ENCODE measurements at regions not wholly inside any gene's neighbourhood (a gene's known extent, or its start where the extent isn't known, plus 50 kb on each side); places are given as distances from the start of the nearest gene placed in this dataset.
"Not testable (repeated sequence)": the region's sequence is repeated elsewhere in the genome, so short reads cannot be mapped to it uniquely, and the experiment has no call there.

GRCh38 chr14:48253020-48253419 is 577.6 kb upstream of the MDGA2 start:
- Histone ChIP-seq H3K4me1 (no peaks in the 10 kb centered on the region), H4K20me1 (no peaks in the 10 kb centered on the region), H3K27me3 (no peaks in the 10 kb centered on the region), H3K9ac (no peak overlapping the region), H3K4me3 (no peak overlapping the region), H3K27ac (no peak overlapping the region), H3K9me3 (no peaks in the 10 kb centered on the region), H3K36me3 (no peaks in the 10 kb centered on the region), H3K4me2 (no peak overlapping the region)
- TF ChIP-seq Cebpa-rat (IDR thresholded peaks at IDR 0.05) = no peak

GRCh38 chr14:48251290-48251689 is 575.9 kb upstream of the MDGA2 start:
- Histone ChIP-seq H3K36me3 (no peaks in the 10 kb centered on the region), H3K27ac (no peak overlapping the region), H4K20me1 (no peaks in the 10 kb centered on the region), H3K4me2 (no peak overlapping the region), H3K4me1 (no peaks in the 10 kb centered on the region), H3K4me3 (no peak overlapping the region), H3K9ac (no peak overlapping the region), H3K9me3 (no peaks in the 10 kb centered on the region), H3K27me3 (no peaks in the 10 kb centered on the region)
- TF ChIP-seq Cebpa-rat (IDR thresholded peaks at IDR 0.05) = no peak

GRCh38 chr14:48250575-48250974 is 575.2 kb upstream of the MDGA2 start:
- no peaks in the 10 kb centered on the region for H3K4me1 ChIP-seq
- no peaks in the 10 kb centered on the region for H4K20me1 ChIP-seq
- no peak overlapping the region for H3K4me2 ChIP-seq
- no peak overlapping the region for H3K27ac ChIP-seq
- TF ChIP-seq Cebpa-rat (IDR thresholded peaks at IDR 0.05) = no peak
- H3K9ac ChIP-seq = no peak overlapping the region
- no peaks in the 10 kb centered on the region for H3K27me3 ChIP-seq
- no peaks in the 10 kb centered on the region for H3K9me3 ChIP-seq
- no peaks in the 10 kb centered on the region for H3K36me3 ChIP-seq
- H3K4me3 ChIP-seq = no peak overlapping the region

- H4K20me1 ChIP-seq = no peaks in the 10 kb centered on the region
- H3K4me1 ChIP-seq = no peaks in the 10 kb centered on the region
- no peaks in the 10 kb centered on the region for H3K36me3 ChIP-seq
- H3K27ac ChIP-seq = no peak overlapping the region
- H3K4me3 ChIP-seq = no peak overlapping the region
- H3K4me2 ChIP-seq = no peak overlapping the region
- H3K27me3 ChIP-seq = no peaks in the 10 kb centered on the region
- H3K9ac ChIP-seq = no peak overlapping the region
- no peak for TF ChIP-seq Cebpa-rat (IDR thresholded peaks at IDR 0.05)
- no peaks in the 10 kb centered on the region for H3K9me3 ChIP-seq
These were observed 572.6 kb upstream of the MDGA2 start for GRCh38 chr14:48247977-48248376.

GRCh38 chr14:48243900-48244299 is 568.5 kb upstream of the MDGA2 start:
- Histone ChIP-seq H3K36me3 (no peaks in the 10 kb centered on the region), H3K27me3 (no peaks in the 10 kb centered on the region), H3K9me3 (no peaks in the 10 kb centered on the region), H3K27ac (no peak overlapping the region), H3K4me2 (no peak overlapping the region), H3K4me1 (no peaks in the 10 kb centered on the region), H4K20me1 (no peaks in the 10 kb centered on the region), H3K4me3 (no peak overlapping the region), H3K9ac (no peak overlapping the region)
- no peak for TF ChIP-seq Cebpa-rat (IDR thresholded peaks at IDR 0.05)

DNA sequence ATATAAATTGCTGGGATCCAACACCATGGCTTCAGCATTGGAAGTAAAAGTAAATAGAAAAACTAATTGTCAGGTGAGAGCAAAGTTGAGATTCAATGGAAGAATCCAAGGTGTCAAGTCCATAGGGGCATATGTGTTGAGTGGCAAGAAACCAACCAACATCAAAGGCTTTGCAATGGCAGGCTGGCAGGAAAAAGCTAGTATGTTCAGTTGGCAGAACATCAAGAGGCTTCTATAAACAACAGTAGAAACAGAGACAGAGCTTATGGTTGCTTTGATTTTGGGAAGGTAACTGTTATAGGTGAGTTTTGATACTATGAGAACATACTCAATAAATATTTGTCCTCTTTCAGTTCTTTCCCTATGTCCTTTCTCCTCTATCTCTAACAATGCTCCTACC is 553.7 kb upstream of the MDGA2 start:
- Histone ChIP-seq H3K27ac (no peak overlapping the region), H3K27me3 (no peaks in the 10 kb centered on the region), H3K9ac (no peak overlapping the region), H3K4me1 (no peaks in the 10 kb centered on the region), H3K4me2 (no peak overlapping the region), H3K4me3 (no peak overlapping the region), H4K20me1 (no peaks in the 10 kb centered on the region), H3K9me3 (no peaks in the 10 kb centered on the region), H3K36me3 (no peaks in the 10 kb centered on the region)
- TF ChIP-seq Cebpa-rat (IDR thresholded peaks at IDR 0.05) = no peak

- no peak for TF ChIP-seq Cebpa-rat (IDR thresholded peaks at IDR 0.05)
- H3K36me3 ChIP-seq = no peaks in the 10 kb centered on the region
- no peaks in the 10 kb centered on the region for H3K9me3 ChIP-seq
- H3K4me2 ChIP-seq = no peak overlapping the region
- no peaks in the 10 kb centered on the region for H3K4me1 ChIP-seq
- H3K4me3 ChIP-seq = no peak overlapping the region
- no peak overlapping the region for H3K27ac ChIP-seq
- no peaks in the 10 kb centered on the region for H4K20me1 ChIP-seq
- no peaks in the 10 kb centered on the region for H3K27me3 ChIP-seq
- no peak overlapping the region for H3K9ac ChIP-seq
These were observed 518.5 kb upstream of the MDGA2 start for GRCh38 chr14:48193893-48194292.

DNA sequence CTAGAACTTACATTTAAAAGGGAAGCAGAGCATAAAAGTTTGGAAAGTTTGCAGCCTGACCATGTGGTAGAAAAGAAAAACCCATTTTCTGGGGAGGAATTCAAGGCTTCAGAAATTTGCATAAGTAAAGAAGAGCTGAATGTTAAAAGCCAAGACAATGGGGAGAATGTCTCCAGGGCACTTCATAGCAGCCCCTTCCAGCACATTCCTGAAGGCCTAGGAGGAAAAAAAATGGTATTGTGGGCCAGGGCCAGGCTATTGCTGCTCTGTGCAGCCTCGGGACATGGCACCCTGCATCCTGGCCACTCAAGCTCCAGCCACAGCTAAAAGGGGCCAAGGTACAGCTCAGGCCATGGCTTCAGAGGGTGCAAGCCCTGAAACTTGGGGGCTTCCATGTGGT is 474.2 kb upstream of the MDGA2 start:
- not testable (repeated sequence) for H3K27ac ChIP-seq, H3K9ac ChIP-seq, H3K4me3 ChIP-seq, H3K36me3 ChIP-seq, H3K4me2 ChIP-seq, H3K27me3 ChIP-seq, H4K20me1 ChIP-seq, H3K4me1 ChIP-seq
- H3K9me3 ChIP-seq = peaks cover 14% of the 10 kb centered on the region

DNA sequence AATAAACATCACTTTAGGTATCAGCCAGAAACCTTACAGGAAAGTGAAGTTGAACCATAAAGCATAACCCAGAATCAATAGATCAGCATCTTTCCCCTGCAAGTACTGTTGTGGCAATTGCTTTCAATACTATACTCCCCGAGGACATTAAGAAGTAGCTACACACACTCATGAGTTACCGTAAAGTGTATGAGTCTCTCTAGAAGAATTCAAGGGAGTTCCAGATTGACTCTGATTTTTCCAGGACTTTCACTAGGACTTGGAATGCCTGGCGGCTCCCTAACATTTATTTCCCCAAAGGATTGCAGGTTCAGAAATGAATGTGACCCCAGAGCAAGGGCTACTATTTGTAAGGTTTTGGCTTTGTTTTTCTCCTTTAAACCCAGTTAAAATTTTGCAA is 465.4 kb upstream of the MDGA2 start:
- Histone ChIP-seq H3K4me1 (no peaks in the 10 kb centered on the region), H3K9ac (no peak overlapping the region), H3K9me3 (no peaks in the 10 kb centered on the region), H3K4me3 (no peak overlapping the region), H4K20me1 (no peaks in the 10 kb centered on the region), H3K36me3 (no peaks in the 10 kb centered on the region), H3K27me3 (no peaks in the 10 kb centered on the region), H3K4me2 (no peak overlapping the region), H3K27ac (no peak overlapping the region)
- no peak for TF ChIP-seq Cebpa-rat (IDR thresholded peaks at IDR 0.05)

DNA sequence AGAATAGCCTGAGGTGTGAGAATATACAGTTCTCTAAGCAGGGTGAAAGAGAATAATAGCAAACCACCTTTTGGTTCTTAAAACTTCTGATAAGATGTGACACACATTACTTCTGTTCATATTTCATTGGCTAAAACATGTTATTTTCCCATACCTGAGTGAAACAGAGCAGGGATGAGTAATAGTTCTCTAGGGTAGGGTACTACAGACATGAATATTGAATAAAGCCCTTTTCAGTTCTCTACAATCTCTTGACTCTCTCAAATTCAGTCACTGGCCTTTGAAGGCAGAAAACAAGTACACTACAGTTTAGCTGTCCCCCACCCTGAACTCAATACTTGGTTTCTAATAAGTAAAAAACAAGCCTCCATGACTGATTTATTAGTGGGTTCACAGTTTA is 454.1 kb upstream of the MDGA2 start:
- Histone ChIP-seq H3K4me3 (no peak overlapping the region), H3K4me2 (no peak overlapping the region), H3K9ac (no peak overlapping the region), H4K20me1 (no peaks in the 10 kb centered on the region), H3K36me3 (no peaks in the 10 kb centered on the region), H3K4me1 (no peaks in the 10 kb centered on the region), H3K27me3 (no peaks in the 10 kb centered on the region), H3K9me3 (no peaks in the 10 kb centered on the region), H3K27ac (no peak overlapping the region)
- no peak for TF ChIP-seq Cebpa-rat (IDR thresholded peaks at IDR 0.05)

- H3K27me3 ChIP-seq = no peaks in the 10 kb centered on the region
- no peak overlapping the region for H3K9ac ChIP-seq
- H3K27ac ChIP-seq = no peak overlapping the region
- no peak for TF ChIP-seq Cebpa-rat (IDR thresholded peaks at IDR 0.05)
- H4K20me1 ChIP-seq = no peaks in the 10 kb centered on the region
- no peaks in the 10 kb centered on the region for H3K36me3 ChIP-seq
- no peak overlapping the region for H3K4me2 ChIP-seq
- no peaks in the 10 kb centered on the region for H3K9me3 ChIP-seq
- H3K4me3 ChIP-seq = no peak overlapping the region
- H3K4me1 ChIP-seq = no peaks in the 10 kb centered on the region
These were observed 452.3 kb upstream of the MDGA2 start for GRCh38 chr14:48127674-48128073.
